ENCODE measurements at regions not wholly inside any gene's neighbourhood (a gene's known extent, or its start where the extent isn't known, plus 50 kb on each side); places are given as distances from the start of the nearest gene placed in this dataset.
A peak's percentile ranks its signal among the peaks of the same experiment; 100 is the strongest.
"Not testable (repeated sequence)": the region's sequence is repeated elsewhere in the genome, so short reads cannot be mapped to it uniquely, and the experiment has no call there.

DNA sequence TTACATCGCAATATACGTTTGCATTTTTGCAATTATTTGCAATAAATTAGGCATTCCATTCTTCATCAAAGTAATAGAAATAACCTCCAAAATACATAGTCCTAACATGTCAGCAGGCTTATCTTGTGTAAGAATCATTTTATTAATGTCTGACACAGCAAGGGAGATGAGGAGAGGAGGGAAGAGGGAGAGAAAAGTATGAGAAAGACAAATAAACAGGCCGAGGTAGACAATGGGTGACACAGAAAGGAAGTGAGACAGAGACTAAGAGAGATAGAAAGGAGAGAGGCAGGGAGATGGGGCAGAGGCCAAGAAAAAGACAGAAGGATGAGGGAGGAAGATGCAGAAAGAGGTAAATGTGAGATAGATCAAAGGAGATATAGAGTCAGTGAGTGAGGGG lies 50.3 kb upstream of the CYP2B6 start:
- H3K36me3 ChIP-seq; H3K27me3 ChIP-seq (ENCODE audit: insufficient read depth, low read depth, severe bottlenecking); H3K4me3 ChIP-seq (ENCODE audit: low read depth, low read length); DNase-seq; H3K9me3 ChIP-seq (ENCODE audit: severe bottlenecking); H3K27ac ChIP-seq: not testable (repeated sequence)

DNA sequence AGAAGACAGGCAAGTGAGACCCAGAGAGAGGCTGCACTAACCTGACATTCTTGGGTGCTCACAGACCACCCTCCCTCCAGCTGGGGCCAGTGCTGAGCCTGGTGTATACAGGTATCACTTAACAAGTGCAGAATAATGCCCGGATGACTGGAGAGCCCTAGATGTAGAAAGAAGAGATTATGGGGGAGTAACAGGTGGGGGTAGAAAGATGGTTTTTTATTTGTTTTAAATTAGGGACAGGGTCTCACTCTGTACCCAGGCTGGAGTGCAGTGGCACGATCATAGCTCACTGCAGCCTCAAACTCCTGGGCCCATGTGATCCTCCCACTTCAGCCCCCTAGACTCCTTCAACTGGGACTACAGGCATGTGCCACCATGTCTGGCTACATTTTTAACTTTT lies 53.1 kb upstream of the CYP2B6 start:
- DNase-seq; H3K36me3 ChIP-seq; H3K27ac ChIP-seq; H3K27me3 ChIP-seq (ENCODE audit: insufficient read depth, low read depth, severe bottlenecking); H3K4me3 ChIP-seq (ENCODE audit: low read depth, low read length); H3K9me3 ChIP-seq (ENCODE audit: severe bottlenecking): not testable (repeated sequence)

GRCh38 chr19:40936755-40937154 lies 54.3 kb upstream of the CYP2B6 start:
- H3K27ac ChIP-seq = no peak overlapping the region
- no peak overlapping the region for H3K4me3 ChIP-seq (ENCODE audit: low read depth, low read length)
- H3K36me3 ChIP-seq = no peaks in the 10 kb centered on the region
- H3K27me3 ChIP-seq (ENCODE audit: insufficient read depth, low read depth, severe bottlenecking) = no peaks in the 10 kb centered on the region
- DNase-seq = no peak
- TF ChIP-seq, protein P1, sequence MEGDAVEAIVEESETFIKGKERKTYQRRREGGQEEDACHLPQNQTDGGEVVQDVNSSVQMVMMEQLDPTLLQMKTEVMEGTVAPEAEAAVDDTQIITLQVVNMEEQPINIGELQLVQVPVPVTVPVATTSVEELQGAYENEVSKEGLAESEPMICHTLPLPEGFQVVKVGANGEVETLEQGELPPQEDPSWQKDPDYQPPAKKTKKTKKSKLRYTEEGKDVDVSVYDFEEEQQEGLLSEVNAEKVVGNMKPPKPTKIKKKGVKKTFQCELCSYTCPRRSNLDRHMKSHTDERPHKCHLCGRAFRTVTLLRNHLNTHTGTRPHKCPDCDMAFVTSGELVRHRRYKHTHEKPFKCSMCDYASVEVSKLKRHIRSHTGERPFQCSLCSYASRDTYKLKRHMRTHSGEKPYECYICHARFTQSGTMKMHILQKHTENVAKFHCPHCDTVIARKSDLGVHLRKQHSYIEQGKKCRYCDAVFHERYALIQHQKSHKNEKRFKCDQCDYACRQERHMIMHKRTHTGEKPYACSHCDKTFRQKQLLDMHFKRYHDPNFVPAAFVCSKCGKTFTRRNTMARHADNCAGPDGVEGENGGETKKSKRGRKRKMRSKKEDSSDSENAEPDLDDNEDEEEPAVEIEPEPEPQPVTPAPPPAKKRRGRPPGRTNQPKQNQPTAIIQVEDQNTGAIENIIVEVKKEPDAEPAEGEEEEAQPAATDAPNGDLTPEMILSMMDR (IDR thresholded peaks at IDR 0.05; ENCODE audit: low read depth, low read length) = no peak
- H3K9me3 ChIP-seq (ENCODE audit: severe bottlenecking) = peaks cover 2% of the 10 kb centered on the region

GRCh38 chr19:40933025-40933424 lies 51.0 kb upstream of the CYP2A7 start:
- H3K36me3 ChIP-seq = no peaks in the 10 kb centered on the region
- TF ChIP-seq, protein P1 (IDR thresholded peaks at IDR 0.05; ENCODE audit: low read depth, low read length) = peak; percentile 63
- no peak overlapping the region for H3K4me3 ChIP-seq (ENCODE audit: low read depth, low read length)
- peak; percentile 46 for DNase-seq
- no peak overlapping the region for H3K27ac ChIP-seq
- peaks cover 2% of the 10 kb centered on the region for H3K9me3 ChIP-seq (ENCODE audit: severe bottlenecking)
- no peaks in the 10 kb centered on the region for H3K27me3 ChIP-seq (ENCODE audit: insufficient read depth, low read depth, severe bottlenecking)

GRCh38 chr19:40932008-40932959 lies 50.3 kb upstream of the CYP2A7 start:
- peak; percentile 18 for DNase-seq
- Histone ChIP-seq H3K9me3 (ENCODE audit: severe bottlenecking) (peaks cover 2% of the 10 kb centered on the region), H3K27ac (no peak overlapping the region), H3K4me3 (ENCODE audit: low read depth, low read length) (no peak overlapping the region), H3K27me3 (ENCODE audit: insufficient read depth, low read depth, severe bottlenecking) (no peaks in the 10 kb centered on the region), H3K36me3 (no peaks in the 10 kb centered on the region)
- TF ChIP-seq, protein P1 (IDR thresholded peaks at IDR 0.05; ENCODE audit: low read depth, low read length) = no peak

Measured in WERI-Rb-1 (cell line).